ENCODE measurements at regions not wholly inside any gene's neighbourhood (a gene's known extent, or its start where the extent isn't known, plus 50 kb on each side); places are given as distances from the start of the nearest gene placed in this dataset.
"Not testable (repeated sequence)": the region's sequence is repeated elsewhere in the genome, so short reads cannot be mapped to it uniquely, and the experiment has no call there.

- not testable (repeated sequence) for H3K9me3 ChIP-seq (ENCODE audit: control insufficient read depth, low read length); H3K27me3 ChIP-seq (replicated peaks; ENCODE audit: control insufficient read depth, insufficient read depth, low read length, poor library complexity, severe bottlenecking); H3K36me3 ChIP-seq (ENCODE audit: control insufficient read depth, insufficient read depth, low read length); H3K4me3 ChIP-seq (ENCODE audit: insufficient read depth, low read depth, low read length, poor library complexity, severe bottlenecking)
- DNase-seq = peak; percentile 8 to 16 (median 16)
- Histone ChIP-seq H3K4me1 (ENCODE audit: control insufficient read depth, insufficient read depth, low read length, poor library complexity, severe bottlenecking) (peaks cover 48% of the 10 kb centered on the region), H3K27ac (ENCODE audit: insufficient read depth, low read length, poor library complexity, severe bottlenecking) (peak overlapping the region; percentile 55)
These were observed 53.0 kb upstream of the CYP2D6 start for GRCh38 chr22:42183461-42184059.

GRCh38 chr22:42180349-42180842 is 49.8 kb upstream of the CYP2D6 start:
- Histone ChIP-seq H3K27me3 (replicated peaks; ENCODE audit: control insufficient read depth, insufficient read depth, low read length, poor library complexity, severe bottlenecking) (no peaks in the 10 kb centered on the region), H3K9me3 (ENCODE audit: control insufficient read depth, low read length) (no peaks in the 10 kb centered on the region), H3K4me3 (ENCODE audit: insufficient read depth, low read depth, low read length, poor library complexity, severe bottlenecking) (no peak overlapping the region), H3K36me3 (ENCODE audit: control insufficient read depth, insufficient read depth, low read length) (peaks cover 6% of the 10 kb centered on the region), H3K4me1 (ENCODE audit: control insufficient read depth, insufficient read depth, low read length, poor library complexity, severe bottlenecking) (peaks cover 55% of the 10 kb centered on the region), H3K27ac (ENCODE audit: insufficient read depth, low read length, poor library complexity, severe bottlenecking) (peak overlapping the region; percentile 75)
- DNase-seq = peak; percentile 52 to 56 (median 55)
